Ascending aorta (tissue), 2 donors: ENCODE measurements at regions not wholly inside any gene's neighbourhood (a gene's known extent, or its start where the extent isn't known, plus 50 kb on each side); places are given as distances from the start of the nearest gene placed in this dataset.
"Not testable (repeated sequence)": the region's sequence is repeated elsewhere in the genome, so short reads cannot be mapped to it uniquely, and the experiment has no call there.

Experiments used
- DNase-seq, 2 donors: peaks; one replicate each; pipeline ENCODE4 v3.0.0-alpha.2; 2019; ENCODE audit warnings: low spot score in 2 of 2
- H3K27ac ChIP-seq, 2 donors: fragments of 200-600 bp; sonication (generic); one replicate each; pipeline ENCODE4 v1.5.1; 2016 to 2017; ENCODE audit warnings: mild to moderate bottlenecking in 1 of 2
- H3K27me3 ChIP-seq: fragments of 200-600 bp; sonication (generic); one replicate; pipeline ENCODE4 v1.5.1; 2017
- H3K36me3 ChIP-seq, 2 donors: fragments of 200-600 bp; sonication (generic); one replicate each; pipeline ENCODE4 v1.5.1; 2016
- H3K4me1 ChIP-seq, 2 donors: fragments of 200-600 bp; sonication (generic); one replicate each; pipeline ENCODE4 v1.5.1; 2016 to 2017; ENCODE audit warnings: mild to moderate bottlenecking in 1 of 2
- H3K4me3 ChIP-seq, 2 donors: fragments of 200-600 bp; sonication (generic); one replicate each; pipeline ENCODE4 v1.5.1; 2016 to 2017; ENCODE audit warnings: mild to moderate bottlenecking in 1 of 2
- H3K9me3 ChIP-seq, 2 donors: fragments of 200-600 bp; sonication (generic); one replicate each; pipeline ENCODE4 v1.5.1; 2016
- intact Hi-C: fragments of 100-400 bp; cut with DNase I; formaldehyde crosslinking; loops from one replicate; pipeline ENCODE4 v1.15.1; 2023
- TF ChIP-seq, protein P1 (sequence below), 3 experiments: fragments of 200-600 bp in 2 of 3; fragments of 450-650 bp in 1 of 3; sonication (generic) in 2 of 3; IDR thresholded peaks; one replicate each; pipeline ENCODE4 v1.5.1; 2016 to 2019; ENCODE audit warnings: antibody characterized with exemption in 3 of 3, mild to moderate bottlenecking in 1 of 3, moderate library complexity in 1 of 3

- DNase-seq, result no peak
- Histone ChIP-seq H3K36me3 (no peaks in the 10 kb centered on the region), H3K9me3 (no peaks in the 10 kb centered on the region), H3K27ac (no peak overlapping the region), H3K27me3 (no peaks in the 10 kb centered on the region), H3K4me1 (no peaks in the 10 kb centered on the region), H3K4me3 (no peak overlapping the region)
- TF ChIP-seq, protein P1, sequence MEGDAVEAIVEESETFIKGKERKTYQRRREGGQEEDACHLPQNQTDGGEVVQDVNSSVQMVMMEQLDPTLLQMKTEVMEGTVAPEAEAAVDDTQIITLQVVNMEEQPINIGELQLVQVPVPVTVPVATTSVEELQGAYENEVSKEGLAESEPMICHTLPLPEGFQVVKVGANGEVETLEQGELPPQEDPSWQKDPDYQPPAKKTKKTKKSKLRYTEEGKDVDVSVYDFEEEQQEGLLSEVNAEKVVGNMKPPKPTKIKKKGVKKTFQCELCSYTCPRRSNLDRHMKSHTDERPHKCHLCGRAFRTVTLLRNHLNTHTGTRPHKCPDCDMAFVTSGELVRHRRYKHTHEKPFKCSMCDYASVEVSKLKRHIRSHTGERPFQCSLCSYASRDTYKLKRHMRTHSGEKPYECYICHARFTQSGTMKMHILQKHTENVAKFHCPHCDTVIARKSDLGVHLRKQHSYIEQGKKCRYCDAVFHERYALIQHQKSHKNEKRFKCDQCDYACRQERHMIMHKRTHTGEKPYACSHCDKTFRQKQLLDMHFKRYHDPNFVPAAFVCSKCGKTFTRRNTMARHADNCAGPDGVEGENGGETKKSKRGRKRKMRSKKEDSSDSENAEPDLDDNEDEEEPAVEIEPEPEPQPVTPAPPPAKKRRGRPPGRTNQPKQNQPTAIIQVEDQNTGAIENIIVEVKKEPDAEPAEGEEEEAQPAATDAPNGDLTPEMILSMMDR (IDR thresholded peaks at IDR 0.05), result no peak
- intact Hi-C loops, result no loop called here
Observed at GRCh38 chr4:116132946-116133345, 952.4 kb downstream of the TRAM1L1 start.

DNA sequence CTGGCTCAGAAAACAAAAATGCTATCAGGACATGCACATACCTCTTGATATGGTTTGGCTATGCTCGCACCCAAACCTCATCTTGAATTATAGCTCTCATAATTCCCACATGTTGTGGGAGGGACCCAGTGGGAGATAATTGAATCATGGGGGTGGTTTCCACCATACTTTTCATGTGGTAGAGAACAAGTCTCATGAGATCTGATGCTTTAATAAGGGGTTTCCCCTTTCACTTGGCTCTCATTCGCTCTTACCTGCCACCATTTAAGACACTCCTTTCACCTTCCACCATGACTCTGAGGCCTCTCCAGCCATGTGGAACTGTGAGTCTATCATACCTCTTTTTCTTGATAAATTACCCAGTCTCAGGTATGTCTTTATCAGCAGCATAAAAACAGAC is 958.6 kb downstream of the TRAM1L1 start:
- H3K4me1 ChIP-seq, result no peaks in the 10 kb centered on the region
- TF ChIP-seq, protein P1 (IDR thresholded peaks at IDR 0.05), result no peak
- no peak for DNase-seq
- H3K9me3 ChIP-seq, result no peaks in the 10 kb centered on the region
- H3K36me3 ChIP-seq, result no peaks in the 10 kb centered on the region
- H3K4me3 ChIP-seq, result no peak overlapping the region
- intact Hi-C loops, result no loop called here
- no peaks in the 10 kb centered on the region for H3K27me3 ChIP-seq
- H3K27ac ChIP-seq, result no peak overlapping the region

- intact Hi-C loops, result no loop called here
- DNase-seq, result no peak
- no peaks in the 10 kb centered on the region for H3K9me3 ChIP-seq
- H3K27me3 ChIP-seq, result no peaks in the 10 kb centered on the region
- H3K27ac ChIP-seq, result no peak overlapping the region
- no peaks in the 10 kb centered on the region for H3K4me1 ChIP-seq
- H3K4me3 ChIP-seq, result no peak overlapping the region
- TF ChIP-seq, protein P1 (IDR thresholded peaks at IDR 0.05), result no peak
- no peaks in the 10 kb centered on the region for H3K36me3 ChIP-seq
Observed at GRCh38 chr4:116122124-116122523, 963.3 kb downstream of the TRAM1L1 start.

DNA sequence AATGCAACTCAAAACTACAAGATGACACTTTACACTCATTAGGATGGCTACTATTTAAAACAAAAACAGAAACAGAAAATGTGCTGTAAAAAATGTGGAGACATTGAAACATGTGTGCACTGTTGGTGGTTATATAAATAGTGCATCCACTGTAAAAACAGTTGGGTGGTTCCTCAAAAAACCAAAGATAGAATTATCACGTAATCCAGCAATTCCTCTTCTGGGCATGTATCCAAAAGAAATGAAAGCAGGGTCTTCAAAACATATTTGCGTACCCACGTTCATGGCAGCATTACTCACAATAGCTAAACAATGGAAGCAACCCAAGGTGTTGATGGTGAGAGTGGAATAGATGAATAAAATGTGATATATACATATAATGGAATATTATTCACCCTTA is 967.2 kb downstream of the TRAM1L1 start:
- TF ChIP-seq, protein P1 (IDR thresholded peaks at IDR 0.05), result no peak
- H3K36me3 ChIP-seq, result no peaks in the 10 kb centered on the region
- H3K27me3 ChIP-seq, result no peaks in the 10 kb centered on the region
- H3K9me3 ChIP-seq, result no peaks in the 10 kb centered on the region
- H3K4me3 ChIP-seq, result no peak overlapping the region
- no peak for DNase-seq
- intact Hi-C loops, result no loop called here
- no peak overlapping the region for H3K27ac ChIP-seq
- no peaks in the 10 kb centered on the region for H3K4me1 ChIP-seq

DNA sequence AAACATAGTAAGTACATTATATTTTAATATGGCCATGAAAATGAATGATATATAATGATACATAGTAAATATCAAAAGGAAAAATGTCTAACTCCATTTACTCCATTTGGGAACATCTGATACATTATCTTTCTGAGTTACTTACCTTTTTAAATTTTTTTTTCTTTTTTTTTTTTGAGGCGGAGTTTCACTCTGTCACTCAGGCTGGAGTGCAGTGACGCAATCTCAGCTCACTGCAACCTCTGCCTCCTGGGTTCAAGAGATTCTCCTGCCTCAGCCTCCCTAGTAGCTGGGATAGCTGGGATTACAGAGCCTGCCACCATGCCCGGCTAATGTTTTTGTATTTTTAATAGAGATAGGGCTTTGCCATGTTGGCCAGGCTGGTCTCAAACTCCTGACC is 972.5 kb downstream of the TRAM1L1 start:
- H3K9me3 ChIP-seq, H3K27me3 ChIP-seq, H3K27ac ChIP-seq, H3K36me3 ChIP-seq, H3K4me3 ChIP-seq, DNase-seq, intact Hi-C loops, H3K4me1 ChIP-seq: not testable (repeated sequence)

DNA sequence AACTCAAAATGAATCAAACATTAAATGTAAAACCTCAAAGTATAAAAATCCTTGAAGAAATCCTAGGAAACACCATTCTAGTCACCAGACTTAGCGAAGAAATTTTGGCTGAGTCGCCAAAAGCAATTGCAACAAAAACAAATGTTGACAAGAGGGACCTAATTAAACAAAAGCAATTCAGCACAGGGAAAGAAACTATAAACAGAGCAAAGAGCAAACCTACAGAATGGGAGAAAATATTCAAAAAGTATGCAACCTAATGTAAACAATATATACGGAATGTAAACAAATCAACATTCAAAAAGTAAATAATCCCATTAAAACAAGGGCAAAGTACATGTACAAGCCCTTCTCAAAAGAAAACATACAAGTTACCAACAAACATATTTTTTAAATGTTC is 974.7 kb downstream of the TRAM1L1 start:
- no peaks in the 10 kb centered on the region for H3K9me3 ChIP-seq
- TF ChIP-seq, protein P1 (IDR thresholded peaks at IDR 0.05), result no peak
- no peak for DNase-seq
- H3K27me3 ChIP-seq, result no peaks in the 10 kb centered on the region
- H3K4me1 ChIP-seq, result no peaks in the 10 kb centered on the region
- H3K4me3 ChIP-seq, result no peak overlapping the region
- intact Hi-C loops, result no loop called here
- no peak overlapping the region for H3K27ac ChIP-seq
- no peaks in the 10 kb centered on the region for H3K36me3 ChIP-seq
